Chondrocyte (in vitro differentiated cells): ENCODE measurements at regions not wholly inside any gene's neighbourhood (a gene's known extent, or its start where the extent isn't known, plus 50 kb on each side); places are given as distances from the start of the nearest gene placed in this dataset.

ENCODE experiments used
- DNase-seq: peaks from one replicate; pipeline ENCODE4 v3.0.0; 2021; ENCODE audit warnings: mixed read lengths, low spot score
- H3K27ac Mint-ChIP-seq: one replicate; pipeline ENCODE4 v1.8.0; 2021; ENCODE audit warnings: mild to moderate bottlenecking, moderate library complexity, mixed read lengths; ENCODE audit not compliant: unreplicated experiment
- H3K27me3 Mint-ChIP-seq: 2 replicates; pipeline ENCODE4 v1.8.0; 2021; ENCODE audit warnings: low read depth, mixed read lengths
- H3K36me3 Mint-ChIP-seq: 2 replicates; pipeline ENCODE4 v1.8.0; 2021; ENCODE audit warnings: low read depth, mixed read lengths
- H3K4me1 Mint-ChIP-seq: 2 replicates; pipeline ENCODE4 v1.8.0; 2021; ENCODE audit warnings: low read depth, mild to moderate bottlenecking, mixed read lengths
- H3K4me3 Mint-ChIP-seq: one replicate; pipeline ENCODE4 v1.8.0; 2021; ENCODE audit warnings: mild to moderate bottlenecking, moderate library complexity, mixed read lengths; ENCODE audit not compliant: unreplicated experiment
- H3K9me3 Mint-ChIP-seq: 2 replicates; pipeline ENCODE4 v1.8.0; 2021; ENCODE audit warnings: low read depth, mixed read lengths
- CTCF ChIP-seq: fragments of 200-600 bp; sonication (generic); IDR thresholded peaks from 2 replicates; pipeline ENCODE4 v1.5.0; 2021; ENCODE audit warnings: antibody characterized with exemption, mild to moderate bottlenecking, moderate library complexity

- no peak for DNase-seq
- Mint-ChIP-seq H3K27ac (no peak overlapping the region), H3K36me3 (peaks cover 6% of the 10 kb centered on the region), H3K4me3 (no peak overlapping the region), H3K9me3 (peaks cover 39% of the 10 kb centered on the region), H3K4me1 (no peaks in the 10 kb centered on the region), H3K27me3 (no peaks in the 10 kb centered on the region)
- no peak for TF ChIP-seq CTCF
These were observed 153.5 kb downstream of the HHIP start for GRCh38 chr4:144799486-144799885.

DNA sequence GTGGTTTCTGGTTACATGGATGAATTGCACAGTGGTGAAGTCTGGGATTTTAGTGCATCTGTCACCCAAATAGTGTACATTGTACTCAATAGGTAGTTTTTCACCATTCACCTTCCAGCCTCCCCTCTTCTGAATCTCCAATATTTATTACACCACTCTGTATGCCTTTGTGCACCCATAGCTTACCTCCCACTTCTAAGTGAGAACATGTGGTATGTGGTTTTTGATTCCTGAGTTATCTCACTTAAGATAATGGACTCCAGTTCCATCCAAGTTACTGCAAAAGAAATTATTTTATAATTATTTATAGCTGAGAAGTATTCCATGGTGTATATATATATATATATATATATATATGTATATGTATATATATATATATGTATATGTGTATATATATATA, 155.8 kb downstream of the HHIP start:
- Mint-ChIP-seq H3K9me3 (peaks cover 37% of the 10 kb centered on the region), H3K36me3 (peaks cover 1% of the 10 kb centered on the region), H3K4me1 (no peaks in the 10 kb centered on the region), H3K27me3 (no peaks in the 10 kb centered on the region), H3K27ac (no peak overlapping the region), H3K4me3 (no peak overlapping the region)
- no peak for TF ChIP-seq CTCF
- no peak for DNase-seq

DNA sequence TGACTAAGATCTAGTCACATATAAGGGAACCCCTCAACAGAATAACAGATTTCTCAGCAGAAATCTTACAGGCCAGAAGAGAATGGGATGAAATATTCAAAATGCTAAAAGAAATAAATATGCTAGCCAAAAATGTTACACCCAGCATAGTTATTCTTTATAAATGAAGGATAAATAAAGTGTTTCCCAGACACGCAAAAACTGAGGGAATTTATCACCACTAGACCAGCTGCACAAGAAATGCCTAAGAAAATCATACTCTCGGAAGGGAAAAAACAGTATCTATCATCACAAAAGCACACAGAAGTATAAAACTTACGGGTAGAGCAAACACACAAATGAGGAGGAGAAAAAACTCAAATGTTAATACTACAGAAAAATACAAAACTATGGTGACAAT, 162.1 kb downstream of the HHIP start:
- no peak overlapping the region for H3K27ac Mint-ChIP-seq
- no peak for TF ChIP-seq CTCF
- no peak for DNase-seq
- peaks cover 4% of the 10 kb centered on the region for H3K4me1 Mint-ChIP-seq
- peaks cover 40% of the 10 kb centered on the region for H3K9me3 Mint-ChIP-seq
- no peak overlapping the region for H3K4me3 Mint-ChIP-seq
- no peaks in the 10 kb centered on the region for H3K27me3 Mint-ChIP-seq
- peaks cover 14% of the 10 kb centered on the region for H3K36me3 Mint-ChIP-seq

DNA sequence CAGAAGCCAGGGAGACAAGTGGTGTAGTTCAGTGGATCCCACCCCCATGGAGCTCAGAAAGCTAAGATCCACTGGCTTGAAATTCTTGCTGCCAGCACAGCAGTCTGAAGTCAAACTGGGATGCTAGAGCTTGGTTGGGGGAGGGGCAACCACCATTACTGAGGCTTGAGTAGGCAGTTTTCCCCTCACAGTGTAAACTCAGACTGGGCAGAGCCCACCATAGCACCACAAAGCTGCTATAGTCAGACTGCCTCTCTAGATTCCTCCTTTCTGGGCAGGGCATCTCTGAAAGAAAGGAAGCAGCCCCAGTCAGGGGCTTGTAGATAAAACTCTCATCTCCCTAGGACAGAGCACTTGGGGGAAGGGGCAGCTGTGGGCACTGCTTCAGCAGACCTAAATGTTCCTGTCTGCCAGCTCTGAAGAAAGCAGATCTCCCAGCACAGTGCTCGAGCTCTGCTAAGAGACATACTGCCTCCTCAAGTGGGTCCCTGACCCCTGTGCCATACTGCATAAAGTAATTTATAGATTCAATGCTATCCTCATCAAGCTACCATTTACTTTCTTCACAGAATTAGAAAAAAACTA, 163.2 kb downstream of the HHIP start:
- Mint-ChIP-seq H3K4me3 (peak overlapping the region; percentile 75), H3K36me3 (peaks cover 14% of the 10 kb centered on the region), H3K27ac (peak overlapping the region; percentile 59), H3K27me3 (no peaks in the 10 kb centered on the region), H3K4me1 (peaks cover 4% of the 10 kb centered on the region), H3K9me3 (peaks cover 40% of the 10 kb centered on the region)
- TF ChIP-seq CTCF, result no peak
- no peak for DNase-seq

DNA sequence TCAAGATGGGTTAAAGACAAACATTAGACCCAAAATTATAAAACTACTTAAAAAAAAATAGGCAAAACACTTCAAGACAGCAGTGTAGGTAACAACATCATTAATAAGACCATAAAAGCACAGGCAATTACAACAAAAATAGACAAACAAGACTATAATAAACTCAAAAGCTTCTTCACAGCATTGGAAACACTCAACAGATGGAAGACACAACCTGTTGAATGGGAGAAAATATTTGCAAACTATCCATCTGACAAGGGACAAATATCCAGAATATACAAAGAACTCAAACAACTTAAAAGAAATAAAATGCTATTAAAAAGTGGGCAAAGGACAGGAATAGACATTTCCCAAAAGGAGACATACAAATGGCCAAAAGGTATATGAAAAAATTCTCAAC, 170.7 kb downstream of the HHIP start:
- Mint-ChIP-seq H3K27me3 (no peaks in the 10 kb centered on the region), H3K27ac (no peak overlapping the region), H3K4me1 (peaks cover 22% of the 10 kb centered on the region), H3K9me3 (peaks cover 27% of the 10 kb centered on the region), H3K36me3 (peaks cover 3% of the 10 kb centered on the region), H3K4me3 (no peak overlapping the region)
- TF ChIP-seq CTCF, result no peak
- DNase-seq, result no peak
